WTC11 (cell line): ENCODE measurements at regions not wholly inside any gene's neighbourhood (a gene's known extent, or its start where the extent isn't known, plus 50 kb on each side); places are given as distances from the start of the nearest gene placed in this dataset.

Experiments
- CREB1 ChIP-seq: sonication (generic); formaldehyde crosslinking; IDR thresholded peaks from 2 replicates; pipeline ENCODE4 v1.8.0; 2023; ENCODE audit warnings: mild to moderate bottlenecking, missing genetic modification reagents
- NR3C1 ChIP-seq: sonication (generic); formaldehyde crosslinking; conservative IDR thresholded peaks from 2 replicates; pipeline ENCODE4 v1.8.1; 2023; ENCODE audit warnings: low read depth, mild to moderate bottlenecking, missing genetic modification reagents
- SMAD3 ChIP-seq: sonication (generic); formaldehyde crosslinking; IDR thresholded peaks from 2 replicates; pipeline ENCODE4 v1.8.0; 2022; ENCODE audit warnings: missing genetic modification reagents, mild to moderate bottlenecking, borderline replicate concordance
- TEAD1 ChIP-seq: sonication (generic); formaldehyde crosslinking; IDR thresholded peaks from 2 replicates; pipeline ENCODE4 v1.8.0; 2022; ENCODE audit warnings: mild to moderate bottlenecking, missing genetic modification reagents
- TF ChIP-seq, protein P1 (sequence below): fragments of 200-600 bp; IDR thresholded peaks from 2 replicates; pipeline ENCODE4 v1.8.0; 2022; ENCODE audit warnings: antibody characterized with exemption
- TF ChIP-seq, protein P2 (sequence below): sonication (generic); formaldehyde crosslinking; conservative IDR thresholded peaks from 2 replicates; pipeline ENCODE4 v1.8.1; 2022; ENCODE audit warnings: mild to moderate bottlenecking, missing genetic modification reagents
- TF ChIP-seq, protein P3 (sequence below): sonication (generic); formaldehyde crosslinking; IDR thresholded peaks from 2 replicates; pipeline ENCODE4 v1.8.0; 2022; ENCODE audit warnings: mild to moderate bottlenecking, missing genetic modification reagents
- TF ChIP-seq, protein P4 (sequence below): sonication (generic); formaldehyde crosslinking; IDR thresholded peaks from 2 replicates; pipeline ENCODE4 v1.8.0; 2022; ENCODE audit warnings: mild to moderate bottlenecking, missing genetic modification reagents
- TF ChIP-seq, protein P5 (sequence below): sonication (generic); formaldehyde crosslinking; IDR thresholded peaks from 2 replicates; pipeline ENCODE4 v1.8.0; 2023; ENCODE audit warnings: missing genetic modification reagents
- TF ChIP-seq, protein P6 (sequence below): sonication (generic); formaldehyde crosslinking; IDR thresholded peaks from 2 replicates; pipeline ENCODE4 v1.8.0; 2022; ENCODE audit warnings: missing genetic modification reagents

DNA sequence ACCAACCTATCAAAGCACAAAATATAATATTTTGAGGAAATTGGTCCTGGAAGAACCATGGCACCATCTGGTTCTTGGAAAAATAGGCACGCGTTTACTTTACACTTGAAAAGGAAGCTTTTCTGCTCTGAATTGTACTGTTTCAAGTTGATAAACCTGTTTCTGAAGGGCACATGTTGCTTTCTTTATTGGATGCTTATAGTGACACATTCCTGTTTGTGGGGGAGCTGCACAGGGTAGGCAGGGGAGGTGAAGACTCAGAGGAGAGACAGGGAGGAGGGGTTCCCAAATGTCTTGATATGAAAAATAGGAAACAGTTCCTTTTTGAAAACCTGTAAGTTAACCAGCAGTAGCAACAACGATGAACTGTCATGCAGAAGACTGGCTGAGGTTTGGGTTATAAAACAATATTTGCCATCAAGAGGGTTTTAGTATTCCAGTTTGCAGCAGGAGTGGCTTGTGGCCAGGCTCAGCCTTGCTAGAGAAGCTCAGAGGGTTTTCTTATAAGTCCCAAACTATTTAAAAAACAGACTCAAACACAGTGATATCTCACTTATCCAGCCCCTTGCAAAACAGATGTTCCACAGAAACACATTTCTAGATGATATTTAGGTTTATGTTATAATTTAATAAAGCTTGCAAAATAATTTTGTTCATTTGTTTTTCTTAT lies 127.0 kb upstream of the MROH9 start:
- TF ChIP-seq, protein P1, sequence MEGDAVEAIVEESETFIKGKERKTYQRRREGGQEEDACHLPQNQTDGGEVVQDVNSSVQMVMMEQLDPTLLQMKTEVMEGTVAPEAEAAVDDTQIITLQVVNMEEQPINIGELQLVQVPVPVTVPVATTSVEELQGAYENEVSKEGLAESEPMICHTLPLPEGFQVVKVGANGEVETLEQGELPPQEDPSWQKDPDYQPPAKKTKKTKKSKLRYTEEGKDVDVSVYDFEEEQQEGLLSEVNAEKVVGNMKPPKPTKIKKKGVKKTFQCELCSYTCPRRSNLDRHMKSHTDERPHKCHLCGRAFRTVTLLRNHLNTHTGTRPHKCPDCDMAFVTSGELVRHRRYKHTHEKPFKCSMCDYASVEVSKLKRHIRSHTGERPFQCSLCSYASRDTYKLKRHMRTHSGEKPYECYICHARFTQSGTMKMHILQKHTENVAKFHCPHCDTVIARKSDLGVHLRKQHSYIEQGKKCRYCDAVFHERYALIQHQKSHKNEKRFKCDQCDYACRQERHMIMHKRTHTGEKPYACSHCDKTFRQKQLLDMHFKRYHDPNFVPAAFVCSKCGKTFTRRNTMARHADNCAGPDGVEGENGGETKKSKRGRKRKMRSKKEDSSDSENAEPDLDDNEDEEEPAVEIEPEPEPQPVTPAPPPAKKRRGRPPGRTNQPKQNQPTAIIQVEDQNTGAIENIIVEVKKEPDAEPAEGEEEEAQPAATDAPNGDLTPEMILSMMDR: no peak
- TF ChIP-seq, protein P2, sequence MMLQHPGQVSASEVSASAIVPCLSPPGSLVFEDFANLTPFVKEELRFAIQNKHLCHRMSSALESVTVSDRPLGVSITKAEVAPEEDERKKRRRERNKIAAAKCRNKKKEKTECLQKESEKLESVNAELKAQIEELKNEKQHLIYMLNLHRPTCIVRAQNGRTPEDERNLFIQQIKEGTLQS (CRISPR knock-in tag): no peak
- TF ChIP-seq SMAD3 (CRISPR knock-in tag) (no peak), CREB1 (CRISPR knock-in tag) (no peak), TEAD1 (CRISPR knock-in tag) (no peak), NR3C1 (CRISPR knock-in tag) (no peak)
- TF ChIP-seq, protein P3, sequence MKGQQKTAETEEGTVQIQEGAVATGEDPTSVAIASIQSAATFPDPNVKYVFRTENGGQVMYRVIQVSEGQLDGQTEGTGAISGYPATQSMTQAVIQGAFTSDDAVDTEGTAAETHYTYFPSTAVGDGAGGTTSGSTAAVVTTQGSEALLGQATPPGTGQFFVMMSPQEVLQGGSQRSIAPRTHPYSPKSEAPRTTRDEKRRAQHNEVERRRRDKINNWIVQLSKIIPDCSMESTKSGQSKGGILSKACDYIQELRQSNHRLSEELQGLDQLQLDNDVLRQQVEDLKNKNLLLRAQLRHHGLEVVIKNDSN (CRISPR knock-in tag): no peak
- TF ChIP-seq, protein P4, sequence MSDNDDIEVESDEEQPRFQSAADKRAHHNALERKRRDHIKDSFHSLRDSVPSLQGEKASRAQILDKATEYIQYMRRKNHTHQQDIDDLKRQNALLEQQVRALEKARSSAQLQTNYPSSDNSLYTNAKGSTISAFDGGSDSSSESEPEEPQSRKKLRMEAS (CRISPR knock-in tag): no peak
- TF ChIP-seq, protein P5, sequence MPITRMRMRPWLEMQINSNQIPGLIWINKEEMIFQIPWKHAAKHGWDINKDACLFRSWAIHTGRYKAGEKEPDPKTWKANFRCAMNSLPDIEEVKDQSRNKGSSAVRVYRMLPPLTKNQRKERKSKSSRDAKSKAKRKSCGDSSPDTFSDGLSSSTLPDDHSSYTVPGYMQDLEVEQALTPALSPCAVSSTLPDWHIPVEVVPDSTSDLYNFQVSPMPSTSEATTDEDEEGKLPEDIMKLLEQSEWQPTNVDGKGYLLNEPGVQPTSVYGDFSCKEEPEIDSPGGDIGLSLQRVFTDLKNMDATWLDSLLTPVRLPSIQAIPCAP (CRISPR knock-in tag): no peak
- TF ChIP-seq, protein P6, sequence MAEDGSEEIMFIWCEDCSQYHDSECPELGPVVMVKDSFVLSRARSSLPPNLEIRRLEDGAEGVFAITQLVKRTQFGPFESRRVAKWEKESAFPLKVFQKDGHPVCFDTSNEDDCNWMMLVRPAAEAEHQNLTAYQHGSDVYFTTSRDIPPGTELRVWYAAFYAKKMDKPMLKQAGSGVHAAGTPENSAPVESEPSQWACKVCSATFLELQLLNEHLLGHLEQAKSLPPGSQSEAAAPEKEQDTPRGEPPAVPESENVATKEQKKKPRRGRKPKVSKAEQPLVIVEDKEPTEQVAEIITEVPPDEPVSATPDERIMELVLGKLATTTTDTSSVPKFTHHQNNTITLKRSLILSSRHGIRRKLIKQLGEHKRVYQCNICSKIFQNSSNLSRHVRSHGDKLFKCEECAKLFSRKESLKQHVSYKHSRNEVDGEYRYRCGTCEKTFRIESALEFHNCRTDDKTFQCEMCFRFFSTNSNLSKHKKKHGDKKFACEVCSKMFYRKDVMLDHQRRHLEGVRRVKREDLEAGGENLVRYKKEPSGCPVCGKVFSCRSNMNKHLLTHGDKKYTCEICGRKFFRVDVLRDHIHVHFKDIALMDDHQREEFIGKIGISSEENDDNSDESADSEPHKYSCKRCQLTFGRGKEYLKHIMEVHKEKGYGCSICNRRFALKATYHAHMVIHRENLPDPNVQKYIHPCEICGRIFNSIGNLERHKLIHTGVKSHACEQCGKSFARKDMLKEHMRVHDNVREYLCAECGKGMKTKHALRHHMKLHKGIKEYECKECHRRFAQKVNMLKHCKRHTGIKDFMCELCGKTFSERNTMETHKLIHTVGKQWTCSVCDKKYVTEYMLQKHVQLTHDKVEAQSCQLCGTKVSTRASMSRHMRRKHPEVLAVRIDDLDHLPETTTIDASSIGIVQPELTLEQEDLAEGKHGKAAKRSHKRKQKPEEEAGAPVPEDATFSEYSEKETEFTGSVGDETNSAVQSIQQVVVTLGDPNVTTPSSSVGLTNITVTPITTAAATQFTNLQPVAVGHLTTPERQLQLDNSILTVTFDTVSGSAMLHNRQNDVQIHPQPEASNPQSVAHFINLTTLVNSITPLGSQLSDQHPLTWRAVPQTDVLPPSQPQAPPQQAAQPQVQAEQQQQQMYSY (CRISPR knock-in tag): no peak
